ENCODE measurements at regions not wholly inside any gene's neighbourhood (a gene's known extent, or its start where the extent isn't known, plus 50 kb on each side); places are given as distances from the start of the nearest gene placed in this dataset.

DNA sequence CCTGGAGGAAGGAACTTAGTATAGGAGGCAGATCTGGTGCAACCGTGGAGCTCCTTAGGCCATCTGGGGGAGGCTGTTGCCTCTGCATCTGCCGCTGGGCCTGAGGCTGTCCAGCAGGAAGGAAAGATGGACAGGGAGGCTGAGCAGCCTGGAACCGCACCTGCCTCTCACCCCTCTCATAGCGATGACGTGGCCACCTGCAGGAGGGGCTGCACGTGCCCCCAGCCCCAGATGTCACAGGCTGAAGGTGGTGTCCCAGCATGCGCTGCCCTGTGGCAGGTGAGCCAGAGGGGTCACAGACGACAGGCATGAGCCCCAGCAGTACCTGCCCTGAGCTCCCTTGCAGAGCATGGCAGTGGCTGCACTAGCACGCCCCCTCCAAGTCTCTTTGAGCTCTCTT, 283.9 kb downstream of the ACTR3B start:
- POLR2A ChIA-PET = no interaction called here
- BruUV-seq (replicated peaks) = no TSS peak
- CTCF ChIA-PET (ENCODE audit: low intra/inter-chr PET ratio, low total read pairs) = no interaction called here

DNA sequence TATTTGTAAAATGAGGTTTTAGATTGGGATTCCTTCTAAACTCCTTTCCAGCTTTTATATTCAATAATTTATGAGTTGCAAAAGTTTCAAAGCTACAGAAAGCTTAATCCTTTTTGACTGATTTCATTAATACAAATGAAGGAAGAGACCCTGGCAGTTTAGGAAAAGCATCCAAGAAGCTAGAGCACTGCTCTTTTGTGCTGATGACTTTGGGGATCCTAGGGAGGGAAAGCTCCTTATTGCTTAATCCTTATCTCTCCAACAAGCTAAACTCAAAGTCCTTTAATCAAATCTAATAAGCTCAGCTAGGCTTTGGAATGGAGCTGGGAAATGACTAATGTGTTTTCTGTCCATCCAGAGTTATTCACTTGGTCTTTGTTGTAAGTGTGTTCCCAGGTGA, 285.4 kb downstream of the ACTR3B start:
- no peaks in the 10 kb centered on the region for H3K9me3 ChIP-seq (ENCODE audit: low read length)
- H3K4me3 ChIP-seq (replicated peaks in 1 of 3; ENCODE audit: insufficient read depth in 1 of 3, low read depth in 2 of 3, low read length in 3 of 3) = no peak overlapping the region
- no peak overlapping the region for H3K9ac ChIP-seq (ENCODE audit: insufficient read depth, low read depth, low read length)
- in situ Hi-C loops (cut with HindIII; ENCODE audit: extremely low pct_ligation_motif_present, low pct_unique_long_range_greater_than_20kb) = no loop called here
- intact Hi-C loops (cut with micrococcal nuclease; ENCODE audit: unreplicated experiment) = no loop called here
- no peak overlapping the region for H2AFZ ChIP-seq (ENCODE audit: low read length)
- no peaks in the 10 kb centered on the region for H3K79me2 ChIP-seq (ENCODE audit: insufficient read depth, low read length)
- no peaks in the 10 kb centered on the region for H3K4me1 ChIP-seq (ENCODE audit: insufficient read depth, low read length)
- H3K4me2 ChIP-seq (ENCODE audit: low read depth, low read length) = no peak overlapping the region
- no peak overlapping the region for H3K27ac ChIP-seq (ENCODE audit: extremely low read length, insufficient read depth, low read length)
- ChIA-PET CTCF (ENCODE audit: low intra/inter-chr PET ratio, low total read pairs) (no interaction called here), POLR2A (no interaction called here)
- no TSS peak for BruUV-seq (replicated peaks)
- ATAC-seq (no peak), FAIRE-seq (no peak), DNase-seq (ENCODE audit: low spot score) (no peak)
- peaks cover 0 to 13% of the 10 kb centered on the region in 2 experiments; a peak in 2 of 5 replicates for H3K27me3 ChIP-seq (ENCODE audit: control insufficient read depth in 1 of 2, insufficient read depth in 2 of 2, low read length in 2 of 2)
- no peaks in the 10 kb centered on the region for H3K36me3 ChIP-seq (replicated peaks in 1 of 2; ENCODE audit: control insufficient read depth in 1 of 2, insufficient read depth in 2 of 2, low read length in 2 of 2)
- no peaks in the 10 kb centered on the region for H4K20me1 ChIP-seq (ENCODE audit: insufficient read depth, low read length)
- TF ChIP-seq, protein P1, sequence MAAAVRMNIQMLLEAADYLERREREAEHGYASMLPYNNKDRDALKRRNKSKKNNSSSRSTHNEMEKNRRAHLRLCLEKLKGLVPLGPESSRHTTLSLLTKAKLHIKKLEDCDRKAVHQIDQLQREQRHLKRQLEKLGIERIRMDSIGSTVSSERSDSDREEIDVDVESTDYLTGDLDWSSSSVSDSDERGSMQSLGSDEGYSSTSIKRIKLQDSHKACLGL (CRISPR knock-in tag; IDR thresholded peaks at IDR 0.05) = no peak
- TF ChIP-seq ERF (CRISPR knock-in tag; IDR thresholded peaks at IDR 0.05) = no peak
- TF ChIP-seq SIN3A (IDR thresholded peaks at IDR 0.05; ENCODE audit: borderline replicate concordance, low read depth, low read length) = no peak
- TF ChIP-seq ZNF282 (IDR thresholded peaks at IDR 0.05; ENCODE audit: partially characterized antibody) = no peak
- TF ChIP-seq, protein P2, sequence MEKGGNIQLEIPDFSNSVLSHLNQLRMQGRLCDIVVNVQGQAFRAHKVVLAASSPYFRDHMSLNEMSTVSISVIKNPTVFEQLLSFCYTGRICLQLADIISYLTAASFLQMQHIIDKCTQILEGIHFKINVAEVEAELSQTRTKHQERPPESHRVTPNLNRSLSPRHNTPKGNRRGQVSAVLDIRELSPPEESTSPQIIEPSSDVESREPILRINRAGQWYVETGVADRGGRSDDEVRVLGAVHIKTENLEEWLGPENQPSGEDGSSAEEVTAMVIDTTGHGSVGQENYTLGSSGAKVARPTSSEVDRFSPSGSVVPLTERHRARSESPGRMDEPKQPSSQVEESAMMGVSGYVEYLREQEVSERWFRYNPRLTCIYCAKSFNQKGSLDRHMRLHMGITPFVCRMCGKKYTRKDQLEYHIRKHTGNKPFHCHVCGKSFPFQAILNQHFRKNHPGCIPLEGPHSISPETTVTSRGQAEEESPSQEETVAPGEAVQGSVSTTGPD (CRISPR knock-in tag; IDR thresholded peaks at IDR 0.05) = no peak
- TF ChIP-seq, protein P3, sequence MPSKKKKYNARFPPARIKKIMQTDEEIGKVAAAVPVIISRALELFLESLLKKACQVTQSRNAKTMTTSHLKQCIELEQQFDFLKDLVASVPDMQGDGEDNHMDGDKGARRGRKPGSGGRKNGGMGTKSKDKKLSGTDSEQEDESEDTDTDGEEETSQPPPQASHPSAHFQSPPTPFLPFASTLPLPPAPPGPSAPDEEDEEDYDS (CRISPR knock-in tag; IDR thresholded peaks at IDR 0.05) = no peak
- TF ChIP-seq ZNF510 (CRISPR knock-in tag; IDR thresholded peaks at IDR 0.05; ENCODE audit: low read depth) = no peak
- TF ChIP-seq ZNF558 (CRISPR knock-in tag; IDR thresholded peaks at IDR 0.05; ENCODE audit: borderline replicate concordance) = no peak
- TF ChIP-seq, protein P4, sequence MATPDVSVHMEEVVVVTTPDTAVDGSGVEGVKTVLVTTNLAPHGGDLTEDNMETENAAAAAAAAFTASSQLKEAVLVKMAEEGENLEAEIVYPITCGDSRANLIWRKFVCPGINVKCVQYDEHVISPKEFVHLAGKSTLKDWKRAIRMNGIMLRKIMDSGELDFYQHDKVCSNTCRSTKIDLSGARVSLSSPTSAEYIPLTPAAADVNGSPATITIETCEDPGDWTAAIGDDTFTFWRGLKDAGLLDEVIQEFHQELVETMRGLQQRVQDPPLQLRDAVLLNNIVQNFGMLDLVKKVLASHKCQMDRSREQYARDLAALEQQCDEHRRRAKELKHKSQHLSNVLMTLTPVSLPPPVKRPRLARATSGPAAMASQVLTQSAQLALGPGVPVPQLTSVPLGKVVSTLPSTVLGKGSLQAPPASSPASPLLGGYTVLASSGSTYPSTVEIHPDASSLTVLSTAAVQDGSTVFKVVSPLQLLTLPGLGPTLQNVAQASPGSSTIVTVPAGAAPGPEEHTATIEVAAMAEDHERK (CRISPR knock-in tag; IDR thresholded peaks at IDR 0.05; ENCODE audit: low read depth) = no peak
- TF ChIP-seq TEAD2 (CRISPR knock-in tag; IDR thresholded peaks at IDR 0.05) = no peak
- TF ChIP-seq ZNF746 (CRISPR knock-in tag; IDR thresholded peaks at IDR 0.05) = no peak
- no peak for TF ChIP-seq ZNF382 (CRISPR knock-in tag; IDR thresholded peaks at IDR 0.05; ENCODE audit: borderline replicate concordance)

More for the DNA sequence above, 283.9 kb downstream of the ACTR3B start:
- H3K4me3 ChIP-seq (replicated peaks in 1 of 3; ENCODE audit: insufficient read depth in 1 of 3, low read depth in 2 of 3, low read length in 3 of 3) = no peak overlapping the region
- no peaks in the 10 kb centered on the region for H3K36me3 ChIP-seq (replicated peaks in 1 of 2; ENCODE audit: control insufficient read depth in 1 of 2, insufficient read depth in 2 of 2, low read length in 2 of 2)
- H3K4me2 ChIP-seq (ENCODE audit: low read depth, low read length) = no peak overlapping the region
- H3K9ac ChIP-seq (ENCODE audit: insufficient read depth, low read depth, low read length) = no peak overlapping the region
- H4K20me1 ChIP-seq (ENCODE audit: insufficient read depth, low read length) = no peaks in the 10 kb centered on the region
- in situ Hi-C loops (cut with HindIII; ENCODE audit: extremely low pct_ligation_motif_present, low pct_unique_long_range_greater_than_20kb) (no loop called here), intact Hi-C loops (cut with micrococcal nuclease; ENCODE audit: unreplicated experiment) (no loop called here)
- no peaks in the 10 kb centered on the region for H3K79me2 ChIP-seq (ENCODE audit: insufficient read depth, low read length)
- no peak for ATAC-seq
- DNase-seq (ENCODE audit: low spot score) = no peak
- H3K4me1 ChIP-seq (ENCODE audit: insufficient read depth, low read length) = no peaks in the 10 kb centered on the region
- no peak overlapping the region for H3K27ac ChIP-seq (ENCODE audit: extremely low read length, insufficient read depth, low read length)
- peaks cover 0 to 13% of the 10 kb centered on the region in 2 experiments; a peak in 2 of 5 replicates for H3K27me3 ChIP-seq (ENCODE audit: control insufficient read depth in 1 of 2, insufficient read depth in 2 of 2, low read length in 2 of 2)
- no peak overlapping the region for H2AFZ ChIP-seq (ENCODE audit: low read length)
- TF ChIP-seq KLF13 (CRISPR knock-in tag; IDR thresholded peaks at IDR 0.05) (no peak), CREB1 (IDR thresholded peaks at IDR 0.05) (0 out of 2 replicates have a peak, but pooled peaks have one; percentile 23), CREB1 (CRISPR knock-in tag; IDR thresholded peaks at IDR 0.05) (no peak)
- TF ChIP-seq, protein P5, sequence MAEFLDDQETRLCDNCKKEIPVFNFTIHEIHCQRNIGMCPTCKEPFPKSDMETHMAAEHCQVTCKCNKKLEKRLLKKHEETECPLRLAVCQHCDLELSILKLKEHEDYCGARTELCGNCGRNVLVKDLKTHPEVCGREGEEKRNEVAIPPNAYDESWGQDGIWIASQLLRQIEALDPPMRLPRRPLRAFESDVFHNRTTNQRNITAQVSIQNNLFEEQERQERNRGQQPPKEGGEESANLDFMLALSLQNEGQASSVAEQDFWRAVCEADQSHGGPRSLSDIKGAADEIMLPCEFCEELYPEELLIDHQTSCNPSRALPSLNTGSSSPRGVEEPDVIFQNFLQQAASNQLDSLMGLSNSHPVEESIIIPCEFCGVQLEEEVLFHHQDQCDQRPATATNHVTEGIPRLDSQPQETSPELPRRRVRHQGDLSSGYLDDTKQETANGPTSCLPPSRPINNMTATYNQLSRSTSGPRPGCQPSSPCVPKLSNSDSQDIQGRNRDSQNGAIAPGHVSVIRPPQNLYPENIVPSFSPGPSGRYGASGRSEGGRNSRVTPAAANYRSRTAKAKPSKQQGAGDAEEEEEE (CRISPR knock-in tag; IDR thresholded peaks at IDR 0.05; ENCODE audit: borderline replicate concordance) = no peak
- no peaks in the 10 kb centered on the region for H3K9me3 ChIP-seq (ENCODE audit: low read length)
- FAIRE-seq = no peak
- WGBS (ENCODE audit: low lambda C conversion rate) = 0% methylated on average over 2 of the region's 9 CpGs
